Umbilical cord (tissue), 1 donor: ENCODE measurements at regions not wholly inside any gene's neighbourhood (a gene's known extent, or its start where the extent isn't known, plus 50 kb on each side); places are given as distances from the start of the nearest gene placed in this dataset.

Experiments used
- DNase-seq: peaks from one replicate; pipeline ENCODE4 v3.0.0-alpha.2; 2015; ENCODE audit warnings: low spot score

- no peak for DNase-seq
Measured at GRCh38 chr3:177563792-177564191, 366.5 kb upstream of the TBL1XR1 start.

- DNase-seq, result no peak
Measured at GRCh38 chr3:177565981-177566380, 368.7 kb upstream of the TBL1XR1 start.

GRCh38 chr3:177567833-177568232, 370.6 kb upstream of the TBL1XR1 start:
- DNase-seq, result no peak

- DNase-seq, result no peak
Measured at GRCh38 chr3:177569193-177569592, 371.9 kb upstream of the TBL1XR1 start.

GRCh38 chr3:177569875-177570657, 372.8 kb upstream of the TBL1XR1 start:
- no peak for DNase-seq

- no peak for DNase-seq
Measured at GRCh38 chr3:177571271-177571943, 374.1 kb upstream of the TBL1XR1 start.

- no peak for DNase-seq
Measured at GRCh38 chr3:177571944-177572315, 374.6 kb upstream of the TBL1XR1 start.

- DNase-seq, result peak; percentile 50
Measured at GRCh38 chr3:177574222-177574856, 377.1 kb upstream of the TBL1XR1 start.

GRCh38 chr3:177576746-177577145, 379.5 kb upstream of the TBL1XR1 start:
- no peak for DNase-seq

GRCh38 chr3:177578488-177578887, 381.2 kb upstream of the TBL1XR1 start:
- DNase-seq, result no peak

- DNase-seq, result no peak
Measured at GRCh38 chr3:177579419-177579818, 382.1 kb upstream of the TBL1XR1 start.

GRCh38 chr3:177580437-177580836, 383.2 kb upstream of the TBL1XR1 start:
- no peak for DNase-seq

- DNase-seq, result no peak
Measured at GRCh38 chr3:177585271-177585670, 388.0 kb upstream of the TBL1XR1 start.

GRCh38 chr3:177589041-177589650, 391.9 kb upstream of the TBL1XR1 start:
- no peak for DNase-seq

GRCh38 chr3:177589911-177590381, 392.7 kb upstream of the TBL1XR1 start:
- DNase-seq, result no peak

GRCh38 chr3:177590826-177591225, 393.5 kb upstream of the TBL1XR1 start:
- no peak for DNase-seq

GRCh38 chr3:177591379-177591778, 394.1 kb upstream of the TBL1XR1 start:
- peak; percentile 56 for DNase-seq

GRCh38 chr3:177594096-177594495, 396.8 kb upstream of the TBL1XR1 start:
- DNase-seq, result no peak

- no peak for DNase-seq
Measured at GRCh38 chr3:177595530-177596188, 398.4 kb upstream of the TBL1XR1 start.

- DNase-seq, result no peak
Measured at GRCh38 chr3:177596248-177596815, 399.1 kb upstream of the TBL1XR1 start.

GRCh38 chr3:177596816-177597271, 399.6 kb upstream of the TBL1XR1 start:
- no peak for DNase-seq
